NT2/D1 (cell line): ENCODE measurements at regions not wholly inside any gene's neighbourhood (a gene's known extent, or its start where the extent isn't known, plus 50 kb on each side); places are given as distances from the start of the nearest gene placed in this dataset.

ENCODE experiments used
- SUZ12 ChIP-seq: IDR thresholded peaks from 2 replicates; pipeline ENCODE4 v1.6.1; 2011; ENCODE audit not compliant: insufficient read length, insufficient read depth; ENCODE audit errors: extremely low read depth
- YY1 ChIP-seq: IDR thresholded peaks from 2 replicates; pipeline ENCODE4 v1.6.1; 2011; ENCODE audit not compliant: insufficient read length, insufficient read depth
- ZNF274 ChIP-seq: IDR thresholded peaks from 2 replicates; pipeline ENCODE4 v1.6.1; 2011; ENCODE audit warnings: mild to moderate bottlenecking, low read depth, low read length

GRCh38 chr7:67343114-67343513, 346.5 kb downstream of the TYW1 start:
- TF ChIP-seq YY1 (no peak), ZNF274 (no peak), SUZ12 (no peak)
